Upper lobe of right lung (tissue), 1 donor: ENCODE measurements at regions not wholly inside any gene's neighbourhood (a gene's known extent, or its start where the extent isn't known, plus 50 kb on each side); places are given as distances from the start of the nearest gene placed in this dataset.

Source experiments
- ATAC-seq: fragments of 200-7000 bp; cut with Tn5 transposase; one replicate; pipeline ENCODE4 v1.9.1; 2020; ENCODE audit warnings: mild to moderate bottlenecking, moderate library complexity
- DNase-seq: peaks from one replicate; pipeline ENCODE4 v3.0.0-alpha.2; 2020
- H3K27ac ChIP-seq: fragments of 200-600 bp; one replicate; pipeline ENCODE4 v1.8.0; 2022
- H3K27me3 ChIP-seq: fragments of 200-600 bp; one replicate; pipeline ENCODE4 v1.8.0; 2022; ENCODE audit warnings: mild to moderate bottlenecking
- H3K36me3 ChIP-seq: fragments of 200-600 bp; one replicate; pipeline ENCODE4 v1.8.0; 2022
- H3K4me1 ChIP-seq: fragments of 200-600 bp; one replicate; pipeline ENCODE4 v1.8.0; 2022
- H3K4me3 ChIP-seq: fragments of 200-600 bp; one replicate; pipeline ENCODE4 v1.8.0; 2022; ENCODE audit warnings: mild to moderate bottlenecking
- H3K9me3 ChIP-seq: fragments of 200-600 bp; one replicate; pipeline ENCODE4 v1.8.0; 2022
- CTCF ChIP-seq: fragments of 200-600 bp; IDR thresholded peaks from one replicate; pipeline ENCODE4 v1.8.0; 2022; ENCODE audit warnings: antibody characterized with exemption
- intact Hi-C: fragments of 100-400 bp; cut with DNase I; formaldehyde crosslinking; loops from one replicate; pipeline ENCODE4 v1.11.0; 2022
- donor health status: DM: no; HTN: yes; CAD: no; lungs with severe emphysema.

GRCh38 chr3:147582642-147583041 is 173.5 kb downstream of the ZIC1 start:
- Histone ChIP-seq H3K27me3 (no peaks in the 10 kb centered on the region), H3K4me1 (no peaks in the 10 kb centered on the region), H3K36me3 (no peaks in the 10 kb centered on the region), H3K9me3 (no peaks in the 10 kb centered on the region), H3K4me3 (no peak overlapping the region), H3K27ac (no peak overlapping the region)
- intact Hi-C loops, result no loop called here
- ATAC-seq (no peak), DNase-seq (no peak)
- no peak for TF ChIP-seq CTCF

- H3K4me1 ChIP-seq, result no peaks in the 10 kb centered on the region
- DNase-seq, result no peak
- no peak overlapping the region for H3K4me3 ChIP-seq
- no peaks in the 10 kb centered on the region for H3K9me3 ChIP-seq
- no peak for ATAC-seq
- no peaks in the 10 kb centered on the region for H3K36me3 ChIP-seq
- no peak overlapping the region for H3K27ac ChIP-seq
- TF ChIP-seq CTCF, result no peak
- intact Hi-C loops, result no loop called here
- no peaks in the 10 kb centered on the region for H3K27me3 ChIP-seq
Observed at GRCh38 chr3:147589016-147589415, 179.9 kb downstream of the ZIC1 start.

- no peak for TF ChIP-seq CTCF
- intact Hi-C loops, result no loop called here
- no peaks in the 10 kb centered on the region for H3K4me1 ChIP-seq
- H3K9me3 ChIP-seq, result no peaks in the 10 kb centered on the region
- no peaks in the 10 kb centered on the region for H3K27me3 ChIP-seq
- DNase-seq, result no peak
- H3K4me3 ChIP-seq, result no peak overlapping the region
- ATAC-seq, result no peak
- no peak overlapping the region for H3K27ac ChIP-seq
- H3K36me3 ChIP-seq, result no peaks in the 10 kb centered on the region
Observed at GRCh38 chr3:147604136-147604535, 195.0 kb downstream of the ZIC1 start.

GRCh38 chr3:147613725-147614124 is 204.6 kb downstream of the ZIC1 start:
- DNase-seq, result no peak
- H3K27ac ChIP-seq, result no peak overlapping the region

GRCh38 chr3:147614210-147614609 is 205.0 kb downstream of the ZIC1 start:
- Histone ChIP-seq H3K36me3 (no peaks in the 10 kb centered on the region), H3K27me3 (no peaks in the 10 kb centered on the region), H3K4me3 (no peak overlapping the region), H3K9me3 (no peaks in the 10 kb centered on the region), H3K4me1 (no peaks in the 10 kb centered on the region), H3K27ac (no peak overlapping the region)
- DNase-seq (no peak), ATAC-seq (no peak)
- intact Hi-C loops, result no loop called here
- TF ChIP-seq CTCF, result no peak

More at GRCh38 chr3:147613725-147614124, 204.6 kb downstream of the ZIC1 start:
- intact Hi-C loops, result no loop called here
- no peak for ATAC-seq
- H3K27me3 ChIP-seq, result no peaks in the 10 kb centered on the region
- no peak for TF ChIP-seq CTCF
- no peaks in the 10 kb centered on the region for H3K4me1 ChIP-seq
- H3K9me3 ChIP-seq, result no peaks in the 10 kb centered on the region
- H3K4me3 ChIP-seq, result no peak overlapping the region
- H3K36me3 ChIP-seq, result no peaks in the 10 kb centered on the region

GRCh38 chr3:147615035-147615434 is 205.9 kb downstream of the ZIC1 start:
- intact Hi-C loops, result no loop called here
- TF ChIP-seq CTCF, result no peak

More at GRCh38 chr3:147615035-147615434, 205.9 kb downstream of the ZIC1 start:
- DNase-seq (no peak), ATAC-seq (no peak)
- H3K9me3 ChIP-seq, result no peaks in the 10 kb centered on the region
- no peaks in the 10 kb centered on the region for H3K27me3 ChIP-seq
- H3K27ac ChIP-seq, result no peak overlapping the region
- H3K4me3 ChIP-seq, result no peak overlapping the region
- H3K4me1 ChIP-seq, result no peaks in the 10 kb centered on the region
- no peaks in the 10 kb centered on the region for H3K36me3 ChIP-seq
